ENCODE measurements at regions not wholly inside any gene's neighbourhood (a gene's known extent, or its start where the extent isn't known, plus 50 kb on each side); places are given as distances from the start of the nearest gene placed in this dataset.

GRCh38 chr3:170711786-170712185, 125.9 kb upstream of the SLC7A14 start:
- no peaks in the 10 kb centered on the region for H3K9me3 ChIP-seq
- ATAC-seq = no peak
- intact Hi-C loops (cut with DNase I) = no loop called here

DNA sequence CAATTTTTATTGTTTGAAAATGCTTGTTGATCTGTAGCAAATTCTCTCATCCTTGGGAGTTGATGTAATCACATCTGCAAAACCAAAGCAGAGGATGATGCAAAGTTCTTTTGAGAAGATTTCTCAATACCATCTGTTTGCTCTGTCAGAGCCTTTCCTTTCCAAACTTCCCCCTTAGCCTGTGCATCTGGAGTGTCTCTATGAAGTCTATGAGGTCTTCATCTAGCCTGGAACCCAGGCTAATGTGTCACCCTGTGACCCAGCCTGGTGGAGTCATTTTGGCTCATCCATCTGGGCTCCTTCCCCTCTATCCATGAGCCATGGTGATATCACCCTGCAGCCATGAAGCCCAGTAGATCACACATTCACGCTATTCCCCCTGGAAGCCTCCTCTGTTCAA, 123.2 kb upstream of the SLC7A14 start:
- Histone ChIP-seq H3K4me3 (no peak overlapping the region), H3K36me3 (no peaks in the 10 kb centered on the region), H3K27me3 (no peaks in the 10 kb centered on the region), H3K27ac (no peak overlapping the region), H3K4me1 (no peaks in the 10 kb centered on the region), H3K9me3 (no peaks in the 10 kb centered on the region)
- TF ChIP-seq, protein P1, sequence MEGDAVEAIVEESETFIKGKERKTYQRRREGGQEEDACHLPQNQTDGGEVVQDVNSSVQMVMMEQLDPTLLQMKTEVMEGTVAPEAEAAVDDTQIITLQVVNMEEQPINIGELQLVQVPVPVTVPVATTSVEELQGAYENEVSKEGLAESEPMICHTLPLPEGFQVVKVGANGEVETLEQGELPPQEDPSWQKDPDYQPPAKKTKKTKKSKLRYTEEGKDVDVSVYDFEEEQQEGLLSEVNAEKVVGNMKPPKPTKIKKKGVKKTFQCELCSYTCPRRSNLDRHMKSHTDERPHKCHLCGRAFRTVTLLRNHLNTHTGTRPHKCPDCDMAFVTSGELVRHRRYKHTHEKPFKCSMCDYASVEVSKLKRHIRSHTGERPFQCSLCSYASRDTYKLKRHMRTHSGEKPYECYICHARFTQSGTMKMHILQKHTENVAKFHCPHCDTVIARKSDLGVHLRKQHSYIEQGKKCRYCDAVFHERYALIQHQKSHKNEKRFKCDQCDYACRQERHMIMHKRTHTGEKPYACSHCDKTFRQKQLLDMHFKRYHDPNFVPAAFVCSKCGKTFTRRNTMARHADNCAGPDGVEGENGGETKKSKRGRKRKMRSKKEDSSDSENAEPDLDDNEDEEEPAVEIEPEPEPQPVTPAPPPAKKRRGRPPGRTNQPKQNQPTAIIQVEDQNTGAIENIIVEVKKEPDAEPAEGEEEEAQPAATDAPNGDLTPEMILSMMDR (IDR thresholded peaks at IDR 0.05) = no peak
- intact Hi-C loops (cut with DNase I) = no loop called here
- ATAC-seq (no peak), DNase-seq (no peak)

More at GRCh38 chr3:170711786-170712185, 125.9 kb upstream of the SLC7A14 start:
- H3K4me1 ChIP-seq = no peaks in the 10 kb centered on the region
- no peak overlapping the region for H3K4me3 ChIP-seq
- DNase-seq = no peak
- TF ChIP-seq, protein P1 (IDR thresholded peaks at IDR 0.05) = no peak
- H3K27ac ChIP-seq = no peak overlapping the region
- H3K36me3 ChIP-seq = no peaks in the 10 kb centered on the region
- H3K27me3 ChIP-seq = no peaks in the 10 kb centered on the region

- Histone ChIP-seq H3K4me1 (no peaks in the 10 kb centered on the region), H3K27ac (no peak overlapping the region), H3K36me3 (no peaks in the 10 kb centered on the region), H3K9me3 (no peaks in the 10 kb centered on the region), H3K4me3 (no peak overlapping the region), H3K27me3 (no peaks in the 10 kb centered on the region)
- DNase-seq (no peak), ATAC-seq (no peak)
- TF ChIP-seq, protein P1 (IDR thresholded peaks at IDR 0.05) = no peak
- intact Hi-C loops (cut with DNase I) = no loop called here
Observed at GRCh38 chr3:170707899-170708298, 122.0 kb upstream of the SLC7A14 start.

DNA sequence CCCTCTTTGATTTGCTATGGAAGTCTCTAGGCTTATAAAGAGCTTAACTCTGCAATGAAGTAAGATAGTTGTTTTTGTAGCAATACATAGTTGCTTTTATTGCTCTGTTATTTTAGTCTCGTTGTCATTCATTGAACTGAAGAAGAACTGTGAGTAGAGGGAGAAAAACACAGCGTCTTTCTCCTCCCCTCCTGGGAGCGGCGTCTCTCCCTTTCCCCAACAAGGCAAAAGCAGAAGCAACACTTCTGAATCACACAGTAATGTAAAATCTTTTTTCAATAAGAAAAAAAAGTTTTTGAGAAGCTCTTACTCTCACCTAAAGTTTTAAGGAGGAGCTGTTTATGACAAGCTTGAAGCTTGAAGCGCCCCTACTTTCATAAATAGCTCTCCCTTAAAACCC, 119.3 kb upstream of the SLC7A14 start:
- H3K4me1 ChIP-seq = no peaks in the 10 kb centered on the region
- H3K27ac ChIP-seq = no peak overlapping the region
- TF ChIP-seq, protein P1 (IDR thresholded peaks at IDR 0.05) = no peak
- no peaks in the 10 kb centered on the region for H3K9me3 ChIP-seq
- DNase-seq (no peak), ATAC-seq (no peak)
- intact Hi-C loops (cut with DNase I) = no loop called here
- no peaks in the 10 kb centered on the region for H3K27me3 ChIP-seq
- H3K36me3 ChIP-seq = no peaks in the 10 kb centered on the region
- H3K4me3 ChIP-seq = no peak overlapping the region

DNA sequence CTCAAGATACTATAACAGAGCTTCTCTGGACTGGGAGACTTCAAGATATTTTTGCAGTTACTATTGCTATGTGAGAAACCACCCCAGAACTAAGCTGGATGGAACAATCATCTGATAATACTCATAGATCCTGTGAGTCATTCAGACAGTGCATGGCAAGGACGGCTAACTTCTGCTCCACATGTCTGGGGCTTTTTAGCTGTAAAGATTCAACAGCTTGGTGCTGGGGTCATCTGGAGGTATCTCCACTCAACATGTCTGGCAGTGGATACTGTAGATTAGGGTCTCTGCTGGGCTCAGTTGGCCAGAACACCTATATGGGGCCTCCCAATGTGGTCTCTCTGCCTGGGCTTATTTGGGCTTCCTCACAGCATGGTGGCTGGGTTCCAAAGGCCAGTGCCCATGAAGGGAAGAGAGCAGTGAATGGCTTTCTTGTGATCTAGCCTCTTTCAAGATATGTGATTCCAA, 117.3 kb upstream of the SLC7A14 start:
- TF ChIP-seq, protein P1 (IDR thresholded peaks at IDR 0.05) = no peak
- no peaks in the 10 kb centered on the region for H3K4me1 ChIP-seq
- no peak for ATAC-seq
- no peaks in the 10 kb centered on the region for H3K36me3 ChIP-seq
- H3K4me3 ChIP-seq = no peak overlapping the region
- DNase-seq = no peak
- H3K27me3 ChIP-seq = no peaks in the 10 kb centered on the region
- H3K27ac ChIP-seq = no peak overlapping the region
- intact Hi-C loops (cut with DNase I) = no loop called here
- H3K9me3 ChIP-seq = no peaks in the 10 kb centered on the region
